HG02798 (cell line): ENCODE measurements at regions not wholly inside any gene's neighbourhood (a gene's known extent, or its start where the extent isn't known, plus 50 kb on each side); places are given as distances from the start of the nearest gene placed in this dataset.
"Not testable (repeated sequence)": the region's sequence is repeated elsewhere in the genome, so short reads cannot be mapped to it uniquely, and the experiment has no call there.

Experiments
- ATAC-seq: cut with Tn5 transposase; IDR thresholded peaks from one replicate; pipeline ENCODE4 v1.9.1; 2021; ENCODE audit warnings: mild to moderate bottlenecking; ENCODE audit not compliant: unreplicated experiment, poor library complexity

GRCh38 chr12:126914170-126914793 lies 1352.7 kb upstream of the TMEM132C start:
- ATAC-seq, result no peak

GRCh38 chr12:126915309-126915708 lies 1351.7 kb upstream of the TMEM132C start:
- no peak for ATAC-seq

- ATAC-seq, result peak; percentile 65
Measured at GRCh38 chr12:126926023-126926594, 1340.9 kb upstream of the TMEM132C start.

GRCh38 chr12:126930234-126930633 lies 1336.7 kb upstream of the TMEM132C start:
- ATAC-seq, result no peak

DNA sequence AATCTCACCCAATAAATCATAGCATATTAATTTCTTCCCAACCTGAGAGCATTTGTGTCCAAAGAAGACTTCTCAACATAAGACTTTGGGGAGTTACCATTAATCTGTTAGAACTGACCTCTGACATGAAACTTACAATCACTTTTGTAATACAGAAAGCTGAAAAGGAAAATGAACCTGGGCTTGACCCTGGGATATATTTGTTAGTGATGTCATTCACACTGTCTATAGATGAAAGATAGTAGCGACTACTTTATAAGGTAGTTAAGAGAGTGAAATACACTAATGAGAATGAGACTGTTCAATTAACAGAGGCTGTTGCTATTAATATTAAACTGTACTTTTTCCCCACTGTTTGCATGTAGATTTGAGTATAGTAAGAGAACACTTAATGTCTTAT lies 1334.8 kb upstream of the TMEM132C start:
- no peak for ATAC-seq

- no peak for ATAC-seq
Measured at GRCh38 chr12:126935435-126935834, 1331.5 kb upstream of the TMEM132C start.

- peak; percentile 59 for ATAC-seq
Measured at GRCh38 chr12:126936181-126936851, 1330.7 kb upstream of the TMEM132C start.

DNA sequence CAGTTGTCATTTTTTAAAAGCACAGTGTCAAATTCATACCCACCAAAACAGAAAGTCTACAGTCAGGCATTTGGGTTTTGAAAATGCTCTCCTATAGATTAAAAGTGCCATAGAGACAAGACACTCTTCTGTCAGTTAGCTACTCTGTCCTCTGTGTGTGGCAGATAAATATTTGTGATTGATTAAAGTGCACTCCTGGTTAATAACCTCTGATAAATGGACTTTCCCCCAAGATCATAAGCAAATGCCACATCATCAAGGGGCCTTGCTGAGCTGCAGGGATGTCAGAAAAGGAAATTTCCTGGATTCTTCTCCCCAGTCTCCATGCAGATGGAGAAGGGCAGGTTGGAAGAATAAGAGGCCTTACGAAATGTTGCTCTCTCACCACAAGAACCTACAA lies 1329.5 kb upstream of the TMEM132C start:
- no peak for ATAC-seq

- no peak for ATAC-seq
Measured at GRCh38 chr12:126944684-126945083, 1322.3 kb upstream of the TMEM132C start.

- not testable (repeated sequence) for ATAC-seq
Measured at GRCh38 chr12:126946958-126947357, 1320.0 kb upstream of the TMEM132C start.

- ATAC-seq, result no peak
Measured at GRCh38 chr12:126949558-126949957, 1317.4 kb upstream of the TMEM132C start.

- peak; percentile 65 for ATAC-seq
Measured at GRCh38 chr12:126950266-126950665, 1316.7 kb upstream of the TMEM132C start.

GRCh38 chr12:126952096-126953007 lies 1314.6 kb upstream of the TMEM132C start:
- ATAC-seq, result no peak

DNA sequence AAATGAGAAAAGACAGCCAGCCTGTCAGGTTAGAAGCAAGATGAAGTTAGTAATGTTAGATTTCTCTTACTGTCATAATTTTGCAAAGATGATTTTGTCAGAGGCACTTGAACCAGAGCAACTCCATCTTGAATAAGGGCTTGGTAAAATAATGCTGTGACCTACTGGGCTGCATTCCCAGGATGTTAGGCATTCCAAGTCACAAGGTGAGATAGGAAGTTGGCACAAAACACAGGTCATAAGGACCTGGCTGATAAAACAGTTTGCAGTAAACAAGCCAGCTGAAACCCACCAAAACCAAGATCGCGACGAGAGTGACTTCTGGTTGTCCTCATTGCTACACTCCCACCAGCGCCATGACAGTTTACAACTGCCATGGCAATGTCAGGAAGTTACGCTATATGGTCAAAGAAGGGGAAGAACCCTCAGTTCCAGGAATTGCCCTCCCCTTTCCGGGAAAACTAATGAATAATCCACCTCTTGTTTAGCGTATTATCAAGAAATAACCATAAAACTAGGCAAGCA lies 1313.5 kb upstream of the TMEM132C start:
- ATAC-seq, result no peak

- no peak for ATAC-seq
Measured at GRCh38 chr12:126960221-126960620, 1306.7 kb upstream of the TMEM132C start.

DNA sequence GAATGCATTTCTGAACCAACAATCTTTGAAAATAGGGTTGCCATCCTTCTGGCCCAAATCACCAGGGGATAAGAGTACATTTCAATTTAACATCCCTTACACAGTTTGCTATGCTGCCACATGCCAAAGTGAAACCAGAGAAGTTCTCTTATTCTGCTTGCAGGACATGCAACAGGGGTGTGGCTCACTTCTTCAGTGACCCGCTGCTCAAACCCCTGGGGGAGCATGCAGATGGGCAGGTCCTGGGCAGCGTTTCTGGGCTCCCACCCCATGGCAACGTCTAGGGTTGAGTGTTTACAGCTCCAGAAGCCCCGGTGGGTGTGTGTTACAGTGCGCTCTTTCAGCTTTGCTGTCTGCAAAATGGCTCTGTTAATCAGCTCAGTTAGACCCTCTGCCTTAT lies 1306.3 kb upstream of the TMEM132C start:
- no peak for ATAC-seq

- no peak for ATAC-seq
Measured at GRCh38 chr12:126963825-126964224, 1303.1 kb upstream of the TMEM132C start.

GRCh38 chr12:126966498-126966897 lies 1300.5 kb upstream of the TMEM132C start:
- no peak for ATAC-seq

GRCh38 chr12:126967152-126967551 lies 1299.8 kb upstream of the TMEM132C start:
- no peak for ATAC-seq

- no peak for ATAC-seq
Measured at GRCh38 chr12:126974779-126975178, 1292.2 kb upstream of the TMEM132C start.
